Astrocyte (in vitro differentiated cells and primary cell): ENCODE measurements at regions not wholly inside any gene's neighbourhood (a gene's known extent, or its start where the extent isn't known, plus 50 kb on each side); places are given as distances from the start of the nearest gene placed in this dataset.

Source experiments
- DNase-seq: peaks from one replicate; pipeline ENCODE4 v3.0.0-alpha.2; 2010; ENCODE audit warnings: low read depth
- FAIRE-seq: peaks from 2 replicates; lab custom pipeline; 2011; peaks lifted over from hg19 to GRCh38; lab: Jason Lieb, UNC
- H2AFZ ChIP-seq: 2 replicates; pipeline ENCODE4 v1.6.0; 2012; ENCODE audit warnings: low read depth, low read length, inconsistent platforms
- H3K27ac ChIP-seq: 2 replicates; pipeline ENCODE4 v1.5.1; 2011; ENCODE audit warnings: low read depth, low read length, inconsistent platforms
- H3K27me3 ChIP-seq: 2 replicates; pipeline ENCODE4 v1.6.0; 2011; ENCODE audit warnings: low read length, inconsistent platforms; ENCODE audit not compliant: insufficient read depth
- H3K36me3 ChIP-seq: 2 replicates; pipeline ENCODE4 v1.5.1; 2011; ENCODE audit warnings: low read length, inconsistent platforms; ENCODE audit not compliant: insufficient read depth
- H3K4me1 ChIP-seq: 2 replicates; pipeline ENCODE4 v1.5.1; 2011; ENCODE audit warnings: low read length, inconsistent platforms; ENCODE audit not compliant: insufficient read depth
- H3K4me2 ChIP-seq: 2 replicates; pipeline ENCODE4 v1.6.0; 2012; ENCODE audit warnings: low read length, inconsistent platforms
- H3K4me3 ChIP-seq: 2 replicates; pipeline ENCODE4 v1.5.1; 2011; ENCODE audit warnings: low read depth, mild to moderate bottlenecking, low read length, inconsistent platforms; ENCODE audit not compliant: insufficient read depth
- H3K79me2 ChIP-seq: 2 replicates; pipeline ENCODE4 v1.6.0; 2012; ENCODE audit warnings: mild to moderate bottlenecking, low read length, inconsistent platforms; ENCODE audit not compliant: insufficient read depth
- H3K9ac ChIP-seq: 2 replicates; pipeline ENCODE4 v1.6.0; 2012; ENCODE audit warnings: mild to moderate bottlenecking, low read length, inconsistent platforms
- H3K9me3 ChIP-seq: 2 replicates; pipeline ENCODE4 v1.5.1; 2012; ENCODE audit warnings: low read depth, mild to moderate bottlenecking, low read length, inconsistent platforms; ENCODE audit not compliant: insufficient read depth
- H4K20me1 ChIP-seq: 2 replicates; pipeline ENCODE4 v1.6.0; 2012; ENCODE audit warnings: low read length, inconsistent platforms; ENCODE audit not compliant: insufficient read depth
- H3K27ac Mint-ChIP-seq: one replicate; pipeline ENCODE4 v1.8.0; 2021; ENCODE audit warnings: mild to moderate bottlenecking, mixed read lengths; ENCODE audit not compliant: unreplicated experiment
- H3K27me3 Mint-ChIP-seq: one replicate; pipeline ENCODE4 v1.8.0; 2021; ENCODE audit warnings: low read depth, mixed read lengths; ENCODE audit not compliant: unreplicated experiment
- H3K36me3 Mint-ChIP-seq: one replicate; pipeline ENCODE4 v1.8.0; 2021; ENCODE audit warnings: low read depth, mixed read lengths; ENCODE audit not compliant: unreplicated experiment
- H3K4me1 Mint-ChIP-seq: one replicate; pipeline ENCODE4 v1.8.0; 2021; ENCODE audit warnings: low read depth, mixed read lengths; ENCODE audit not compliant: unreplicated experiment
- H3K4me3 Mint-ChIP-seq: one replicate; pipeline ENCODE4 v1.8.0; 2021; ENCODE audit warnings: mild to moderate bottlenecking, moderate library complexity, mixed read lengths; ENCODE audit not compliant: unreplicated experiment
- H3K9me3 Mint-ChIP-seq: one replicate; pipeline ENCODE4 v1.8.0; 2021; ENCODE audit warnings: mild to moderate bottlenecking, mixed read lengths; ENCODE audit not compliant: unreplicated experiment
- CTCF ChIP-seq: IDR thresholded peaks from 2 replicates; pipeline ENCODE4 v1.5.1; 2011; ENCODE audit warnings: low read depth, mild to moderate bottlenecking, inconsistent platforms, low read length, moderate library complexity; ENCODE audit not compliant: insufficient read depth
- EZH2 ChIP-seq: IDR thresholded peaks from 2 replicates; pipeline ENCODE4 v1.6.1; 2012; ENCODE audit warnings: mild to moderate bottlenecking, low read length, inconsistent platforms; ENCODE audit not compliant: insufficient read depth

- no peak for TF ChIP-seq CTCF
- TF ChIP-seq EZH2 = no peak
- Mint-ChIP-seq H3K9me3 (peaks cover 4% of the 10 kb centered on the region), H3K4me1 (peaks cover 29% of the 10 kb centered on the region), H3K27ac (no peak overlapping the region), H3K36me3 (no peaks in the 10 kb centered on the region), H3K27me3 (no peaks in the 10 kb centered on the region), H3K4me3 (no peak overlapping the region)
- no peak overlapping the region for H2AFZ ChIP-seq
- no peak overlapping the region for H3K4me3 ChIP-seq
- no peaks in the 10 kb centered on the region for H3K36me3 ChIP-seq
- FAIRE-seq (no peak), DNase-seq (no peak)
- peaks cover 9% of the 10 kb centered on the region for H3K4me1 ChIP-seq
- H3K9me3 ChIP-seq = no peaks in the 10 kb centered on the region
- no peak overlapping the region for H3K9ac ChIP-seq
- no peak overlapping the region for H3K27ac ChIP-seq
- H3K4me2 ChIP-seq = no peak overlapping the region
- no peaks in the 10 kb centered on the region for H3K27me3 ChIP-seq
- no peaks in the 10 kb centered on the region for H4K20me1 ChIP-seq
- H3K79me2 ChIP-seq = no peaks in the 10 kb centered on the region
Observed at GRCh38 chr12:67455236-67455635, 186.1 kb downstream of the CAND1 start.

GRCh38 chr12:67456431-67456901 is 187.3 kb downstream of the CAND1 start:
- no peak overlapping the region for H2AFZ ChIP-seq
- H3K9me3 Mint-ChIP-seq = peaks cover 4% of the 10 kb centered on the region
- FAIRE-seq = peak; percentile 5

More at GRCh38 chr12:67456431-67456901, 187.3 kb downstream of the CAND1 start:
- Mint-ChIP-seq H3K27ac (no peak overlapping the region), H3K4me3 (no peak overlapping the region), H3K36me3 (no peaks in the 10 kb centered on the region), H3K27me3 (no peaks in the 10 kb centered on the region), H3K4me1 (peaks cover 29% of the 10 kb centered on the region)
- no peaks in the 10 kb centered on the region for H3K27me3 ChIP-seq
- peak overlapping the region; percentile 64 for H3K4me2 ChIP-seq
- H3K4me1 ChIP-seq = peaks cover 9% of the 10 kb centered on the region
- H3K9me3 ChIP-seq = no peaks in the 10 kb centered on the region
- H3K36me3 ChIP-seq = no peaks in the 10 kb centered on the region
- DNase-seq = peak; percentile 85
- H3K27ac ChIP-seq = no peak overlapping the region
- no peak overlapping the region for H3K4me3 ChIP-seq
- no peak for TF ChIP-seq CTCF
- no peak for TF ChIP-seq EZH2
- H3K9ac ChIP-seq = no peak overlapping the region
- no peaks in the 10 kb centered on the region for H4K20me1 ChIP-seq
- H3K79me2 ChIP-seq = no peaks in the 10 kb centered on the region
